ENCODE measurements at regions not wholly inside any gene's neighbourhood (a gene's known extent, or its start where the extent isn't known, plus 50 kb on each side); places are given as distances from the start of the nearest gene placed in this dataset.

DNA sequence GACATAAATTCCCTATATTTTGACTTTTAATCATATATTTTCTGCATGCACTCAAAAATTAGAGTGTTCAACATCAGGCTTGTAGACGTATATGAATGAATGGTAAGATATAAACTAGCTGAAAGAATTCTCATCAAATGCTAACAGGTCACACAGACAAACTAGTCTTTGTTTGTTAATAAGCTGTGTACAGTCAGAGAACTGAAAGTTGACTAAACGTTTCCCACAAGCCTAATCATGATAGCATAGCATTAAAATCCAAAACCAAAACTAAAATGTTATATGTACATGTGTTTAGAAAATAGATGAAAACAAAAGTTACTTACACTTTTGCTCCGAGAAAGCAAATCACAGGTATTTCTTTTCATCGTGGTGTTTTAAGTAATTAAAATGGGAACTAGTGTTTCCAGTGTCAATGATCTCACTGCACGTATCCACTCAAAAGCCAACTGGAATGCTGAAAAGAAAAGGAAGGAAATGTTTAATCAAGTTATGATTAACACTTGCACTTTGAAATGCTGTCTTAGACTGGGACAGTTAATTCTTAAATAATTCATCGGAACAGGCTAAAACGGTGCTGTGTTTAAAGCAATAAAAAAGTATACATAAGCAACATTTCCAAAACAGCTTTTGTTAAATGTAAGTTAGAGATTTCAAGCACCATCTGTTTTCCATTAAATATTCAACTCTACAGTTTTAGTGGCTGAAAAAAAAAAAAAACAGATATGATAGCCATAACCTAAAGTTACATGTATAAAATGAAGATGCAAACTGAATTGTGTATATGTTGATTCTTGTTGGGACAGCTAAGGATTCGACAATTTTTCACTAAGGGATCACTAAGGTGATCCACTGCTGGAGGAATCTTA, 291.9 kb upstream of the PDE4D start:
- no peak overlapping the region for H3K27ac ChIP-seq

GRCh38 chr5:60184606-60185005, 291.1 kb upstream of the PDE4D start:
- no peak for DNase-seq
- TF ChIP-seq CTCF (IDR thresholded peaks at IDR 0.05 in 8 of 11, conservative IDR thresholded peaks at IDR 0.05 in 3 of 11) (no peak), POLR2AphosphoS5 (IDR thresholded peaks at IDR 0.05) (no peak), POLR2A (IDR thresholded peaks at IDR 0.05) (no peak)
- Histone ChIP-seq H3K36me3 (no peaks in the 10 kb centered on the region), H3K27ac (no peak overlapping the region), H3K4me3 (no peak overlapping the region), H3K9me3 (no peaks in the 10 kb centered on the region), H3K4me1 (no peaks in the 10 kb centered on the region), H3K27me3 (replicated peaks in 1 of 7) (no peaks in the 10 kb centered on the region)
- WGBS, 5 donors = 68 to 89% (median 84%) methylated on average over 2 of the region's 2 CpGs
- intact Hi-C loops (cut with DNase I; ENCODE audit: low total_unique reads) = no loop called here

More for the DNA sequence above, 291.9 kb upstream of the PDE4D start:
- intact Hi-C loops (cut with DNase I; ENCODE audit: low total_unique reads) = no loop called here
- Histone ChIP-seq H3K27me3 (replicated peaks in 1 of 7) (no peaks in the 10 kb centered on the region), H3K36me3 (no peaks in the 10 kb centered on the region), H3K4me3 (no peak overlapping the region), H3K9me3 (no peaks in the 10 kb centered on the region), H3K4me1 (no peaks in the 10 kb centered on the region)
- 56 to 71% (median 66%) methylated on average over 8 of the region's 8 CpGs for WGBS, 5 donors
- no peak for DNase-seq
- TF ChIP-seq CTCF (IDR thresholded peaks at IDR 0.05 in 8 of 11, conservative IDR thresholded peaks at IDR 0.05 in 3 of 11) (no peak), POLR2AphosphoS5 (IDR thresholded peaks at IDR 0.05) (no peak), POLR2A (IDR thresholded peaks at IDR 0.05) (no peak)

DNA sequence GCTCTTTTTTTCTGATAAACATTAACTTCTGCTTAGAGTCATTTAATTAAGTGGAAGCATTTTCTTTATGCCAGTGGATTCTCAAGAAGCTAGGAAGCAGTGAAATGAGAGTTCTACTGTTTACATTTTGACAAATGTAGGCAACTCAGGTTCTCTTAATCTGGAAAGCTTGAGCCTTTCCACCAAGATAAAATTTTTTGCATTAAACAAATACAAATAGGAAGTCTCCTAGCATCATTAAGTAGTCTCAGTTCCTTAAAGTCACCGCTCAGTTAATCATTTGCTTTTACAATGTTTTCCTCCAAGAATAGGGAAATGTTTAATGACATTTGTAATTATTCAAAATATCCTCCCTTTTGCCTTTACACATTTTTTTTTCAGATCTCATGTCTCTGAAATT, 290.4 kb upstream of the PDE4D start:
- no peak for DNase-seq

More for the DNA sequence above, 290.4 kb upstream of the PDE4D start:
- Histone ChIP-seq H3K4me1 (no peaks in the 10 kb centered on the region), H3K27me3 (replicated peaks in 1 of 7) (no peaks in the 10 kb centered on the region), H3K36me3 (no peaks in the 10 kb centered on the region), H3K4me3 (no peak overlapping the region), H3K9me3 (no peaks in the 10 kb centered on the region), H3K27ac (no peak overlapping the region)
- TF ChIP-seq POLR2A (IDR thresholded peaks at IDR 0.05) = no peak
- TF ChIP-seq POLR2AphosphoS5 (IDR thresholded peaks at IDR 0.05) = no peak
- TF ChIP-seq CTCF (IDR thresholded peaks at IDR 0.05 in 8 of 11, conservative IDR thresholded peaks at IDR 0.05 in 3 of 11) = no peak
- intact Hi-C loops (cut with DNase I; ENCODE audit: low total_unique reads) = no loop called here
- 62 to 72% (median 66%) methylated on average over 1 of the region's 1 CpG for WGBS, 5 donors

All from spleen (tissue), 11 donors.